22Rv1 (cell line): ENCODE measurements at regions not wholly inside any gene's neighbourhood (a gene's known extent, or its start where the extent isn't known, plus 50 kb on each side); places are given as distances from the start of the nearest gene placed in this dataset.

ENCODE experiments used
- H3K27ac ChIP-seq: fragments of 450-650 bp; 2 replicates; pipeline ENCODE4 v1.5.1; 2017
- ZFX ChIP-seq: fragments of 450-650 bp; IDR thresholded peaks from 2 replicates; pipeline ENCODE4 v1.6.1; 2017; ENCODE audit warnings: antibody characterized with exemption, borderline replicate concordance
- TF ChIP-seq, protein P1 (sequence below): fragments of 450-650 bp; IDR thresholded peaks from 2 replicates; pipeline ENCODE4 v1.5.1; 2017; ENCODE audit warnings: mild to moderate bottlenecking

DNA sequence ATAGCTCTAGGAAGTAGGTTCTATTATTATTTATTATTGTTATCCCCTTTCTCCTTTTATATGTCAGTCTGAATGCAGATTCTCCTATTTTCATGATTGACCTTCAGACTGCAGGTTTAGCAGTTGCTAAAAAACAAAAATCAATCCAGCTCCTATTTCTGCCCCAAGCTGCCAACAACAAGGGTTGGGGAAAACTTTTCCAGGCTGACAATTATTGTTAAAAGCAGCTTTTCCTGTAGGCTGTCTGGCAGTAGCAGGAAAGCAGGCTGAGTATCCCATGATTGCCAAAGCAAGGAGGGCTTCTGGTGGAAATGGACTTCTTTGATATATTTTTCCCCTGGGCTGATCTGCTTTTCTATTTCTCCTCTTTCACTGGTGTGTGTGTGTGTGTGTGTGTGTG lies 78.0 kb upstream of the CTLA4 start:
- TF ChIP-seq ZFX = no peak
- TF ChIP-seq, protein P1, sequence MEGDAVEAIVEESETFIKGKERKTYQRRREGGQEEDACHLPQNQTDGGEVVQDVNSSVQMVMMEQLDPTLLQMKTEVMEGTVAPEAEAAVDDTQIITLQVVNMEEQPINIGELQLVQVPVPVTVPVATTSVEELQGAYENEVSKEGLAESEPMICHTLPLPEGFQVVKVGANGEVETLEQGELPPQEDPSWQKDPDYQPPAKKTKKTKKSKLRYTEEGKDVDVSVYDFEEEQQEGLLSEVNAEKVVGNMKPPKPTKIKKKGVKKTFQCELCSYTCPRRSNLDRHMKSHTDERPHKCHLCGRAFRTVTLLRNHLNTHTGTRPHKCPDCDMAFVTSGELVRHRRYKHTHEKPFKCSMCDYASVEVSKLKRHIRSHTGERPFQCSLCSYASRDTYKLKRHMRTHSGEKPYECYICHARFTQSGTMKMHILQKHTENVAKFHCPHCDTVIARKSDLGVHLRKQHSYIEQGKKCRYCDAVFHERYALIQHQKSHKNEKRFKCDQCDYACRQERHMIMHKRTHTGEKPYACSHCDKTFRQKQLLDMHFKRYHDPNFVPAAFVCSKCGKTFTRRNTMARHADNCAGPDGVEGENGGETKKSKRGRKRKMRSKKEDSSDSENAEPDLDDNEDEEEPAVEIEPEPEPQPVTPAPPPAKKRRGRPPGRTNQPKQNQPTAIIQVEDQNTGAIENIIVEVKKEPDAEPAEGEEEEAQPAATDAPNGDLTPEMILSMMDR = no peak
- H3K27ac ChIP-seq = no peak overlapping the region

DNA sequence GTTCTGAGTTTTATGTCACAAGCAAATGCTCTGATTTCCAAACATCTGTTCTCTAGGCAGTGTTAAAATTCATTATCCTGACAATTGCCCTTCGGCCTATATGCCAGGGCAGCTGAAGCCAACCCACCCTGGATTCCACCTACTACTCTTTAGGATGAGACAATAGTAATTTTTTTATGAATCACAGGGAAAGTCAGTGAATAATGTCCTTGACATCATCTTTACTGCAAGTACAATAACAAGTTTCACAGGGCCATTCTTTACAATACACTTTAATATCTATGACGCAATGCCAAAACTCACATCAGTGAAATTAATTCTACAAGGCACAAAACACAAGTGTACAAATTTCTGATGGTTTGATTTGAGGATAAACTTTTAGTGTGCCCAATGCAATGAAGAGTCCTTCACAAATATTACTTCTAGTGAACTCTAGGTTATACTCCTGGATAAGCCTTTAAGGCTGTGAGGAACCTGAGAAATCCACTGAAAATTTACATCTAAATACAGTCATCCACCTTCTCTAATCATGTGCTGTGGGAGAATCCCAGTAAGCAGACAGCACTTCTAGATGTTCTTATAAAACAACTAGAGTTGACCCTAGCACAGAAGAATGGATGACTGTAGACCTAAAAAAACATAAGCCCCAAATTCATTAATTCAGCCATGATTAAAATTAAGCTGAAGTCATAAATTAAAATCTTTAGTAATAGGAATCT lies 77.3 kb upstream of the CTLA4 start:
- no peak overlapping the region for H3K27ac ChIP-seq

DNA sequence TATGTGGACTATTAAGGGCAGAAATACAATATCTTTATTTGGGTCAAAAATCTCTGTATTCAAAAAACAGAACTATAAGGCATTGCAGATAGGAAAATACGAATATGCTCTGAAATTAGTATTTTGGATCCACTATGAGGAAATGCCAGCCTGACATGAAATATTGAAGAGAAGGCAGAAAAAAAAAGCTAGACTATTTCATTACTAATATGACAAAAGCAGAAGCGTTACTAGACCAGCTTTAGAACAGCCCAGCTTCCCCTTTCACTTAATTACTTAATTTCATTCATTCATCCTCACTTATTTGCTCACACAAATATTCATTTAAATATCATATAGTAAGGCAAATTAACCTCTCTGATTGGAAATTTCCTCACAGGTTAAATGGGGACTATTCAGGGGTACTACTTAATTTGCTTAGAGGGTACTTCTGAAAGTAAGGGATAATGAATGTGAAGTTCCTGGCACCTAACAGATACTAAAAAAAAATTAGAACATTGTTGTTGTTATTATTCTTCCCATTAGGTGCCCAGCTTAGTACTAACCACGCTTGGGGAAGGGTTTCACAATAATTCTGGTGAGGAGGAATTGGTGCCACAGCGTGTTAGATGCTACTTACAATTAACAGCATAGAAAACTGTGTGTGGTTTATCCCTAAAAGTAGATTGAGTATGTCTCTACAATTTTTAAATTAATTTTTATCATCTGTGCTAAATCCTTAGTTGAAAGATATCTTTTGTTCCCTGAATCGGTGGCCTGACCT lies 71.1 kb upstream of the CTLA4 start:
- no peak overlapping the region for H3K27ac ChIP-seq
- TF ChIP-seq ZFX = no peak
- TF ChIP-seq, protein P1 = no peak

More for the DNA sequence above, 77.3 kb upstream of the CTLA4 start:
- TF ChIP-seq, protein P1 = no peak
- no peak for TF ChIP-seq ZFX

DNA sequence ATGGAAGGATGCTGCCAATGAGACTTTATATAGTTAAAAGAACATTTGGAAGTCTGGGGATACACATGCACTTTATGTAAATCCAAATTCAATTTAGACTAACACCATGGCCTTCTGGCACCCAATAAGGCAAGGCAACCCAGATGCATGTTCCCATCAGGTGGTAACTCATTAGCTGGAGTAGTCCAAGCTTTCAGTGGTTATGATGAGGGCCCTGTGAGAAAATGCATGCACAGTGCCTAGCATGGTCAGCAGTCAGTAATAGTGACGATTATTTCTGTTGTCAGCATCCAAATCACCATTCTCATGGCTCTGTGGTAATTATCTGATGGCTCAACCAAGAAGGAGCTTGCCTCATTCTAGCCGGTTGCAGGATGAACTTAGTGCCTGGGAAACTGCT lies 70.3 kb upstream of the CTLA4 start:
- no peak overlapping the region for H3K27ac ChIP-seq
- TF ChIP-seq ZFX = no peak
- TF ChIP-seq, protein P1 = no peak

DNA sequence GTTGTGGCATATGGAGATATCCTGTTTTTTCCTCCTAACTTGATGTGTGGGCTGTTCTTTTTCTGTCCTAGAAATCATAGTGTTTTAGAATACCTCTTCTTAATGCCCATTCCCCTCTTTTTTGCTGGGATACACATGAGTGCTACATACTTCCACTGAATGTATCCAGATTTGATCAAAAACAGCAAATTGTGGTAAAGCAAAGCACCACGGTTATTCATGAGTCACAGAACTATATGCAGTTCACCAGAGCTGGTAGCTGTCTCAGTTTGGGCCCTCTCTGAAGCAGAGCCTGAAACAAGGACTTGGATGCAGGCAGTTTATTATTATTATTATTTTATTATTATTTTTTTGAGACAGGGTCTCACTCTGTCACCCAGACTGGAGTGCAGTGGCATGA lies 69.9 kb upstream of the CTLA4 start:
- TF ChIP-seq ZFX = no peak
- TF ChIP-seq, protein P1 = no peak
- H3K27ac ChIP-seq = no peak overlapping the region

DNA sequence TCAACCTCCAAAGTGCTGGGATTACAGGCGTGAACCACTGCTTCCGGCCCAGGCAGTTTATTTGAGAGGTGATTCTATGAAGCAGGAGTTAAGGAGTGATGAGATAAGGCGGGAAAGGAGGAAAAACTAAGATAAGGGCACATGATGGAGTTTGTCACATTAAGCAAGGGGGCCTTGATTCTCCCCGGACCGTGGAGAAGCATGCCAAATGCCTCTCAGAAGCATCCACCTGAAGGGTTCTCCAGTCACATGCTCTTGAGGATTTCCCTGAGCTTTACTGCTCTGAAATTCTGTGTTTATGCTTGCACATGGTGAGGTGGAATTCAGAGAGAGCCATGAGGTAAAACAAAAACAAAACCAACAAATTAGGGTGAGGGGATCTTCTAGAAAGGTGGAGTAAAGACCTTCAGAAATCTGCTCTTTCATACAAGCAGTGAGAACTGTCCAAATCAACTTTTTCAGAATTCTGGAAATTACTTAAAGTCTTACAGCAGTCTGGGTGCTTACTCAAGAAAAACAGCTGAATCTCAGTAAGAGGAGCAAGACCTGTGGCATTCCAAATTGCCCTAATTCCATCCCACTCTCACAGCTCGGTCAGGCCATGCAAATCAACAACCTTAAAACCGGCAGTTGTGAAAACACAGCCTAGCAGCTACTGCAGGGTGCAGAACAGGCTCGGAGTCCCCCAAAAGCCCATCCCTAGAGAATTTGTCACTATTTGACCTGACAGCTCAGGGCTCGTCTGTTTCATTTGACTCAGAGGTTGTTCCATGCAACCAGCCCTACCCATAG lies 69.1 kb upstream of the CTLA4 start:
- no peak overlapping the region for H3K27ac ChIP-seq
- TF ChIP-seq, protein P1 = no peak
- no peak for TF ChIP-seq ZFX

DNA sequence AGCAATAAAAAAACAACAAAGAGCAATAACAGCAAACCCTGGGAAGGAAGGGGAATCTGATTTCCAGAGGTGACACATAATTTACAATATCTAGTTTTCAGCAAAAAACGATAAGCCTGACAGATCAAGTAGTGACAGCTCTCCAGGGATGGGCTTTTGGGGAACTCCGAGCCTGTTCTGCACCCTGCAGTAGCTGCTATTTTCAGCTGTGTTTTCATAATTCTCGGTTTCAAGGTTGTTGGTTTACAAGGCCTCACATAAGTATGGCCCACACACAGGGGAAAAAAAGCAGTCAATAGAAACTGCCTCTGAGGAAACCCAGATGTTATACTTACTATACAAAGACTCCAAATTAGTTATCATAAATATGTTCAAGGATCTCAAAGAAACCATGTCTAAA lies 67.7 kb upstream of the CTLA4 start:
- no peak overlapping the region for H3K27ac ChIP-seq
- no peak for TF ChIP-seq ZFX
- TF ChIP-seq, protein P1 = no peak
